ENCODE measurements at regions not wholly inside any gene's neighbourhood (a gene's known extent, or its start where the extent isn't known, plus 50 kb on each side); places are given as distances from the start of the nearest gene placed in this dataset.

DNA sequence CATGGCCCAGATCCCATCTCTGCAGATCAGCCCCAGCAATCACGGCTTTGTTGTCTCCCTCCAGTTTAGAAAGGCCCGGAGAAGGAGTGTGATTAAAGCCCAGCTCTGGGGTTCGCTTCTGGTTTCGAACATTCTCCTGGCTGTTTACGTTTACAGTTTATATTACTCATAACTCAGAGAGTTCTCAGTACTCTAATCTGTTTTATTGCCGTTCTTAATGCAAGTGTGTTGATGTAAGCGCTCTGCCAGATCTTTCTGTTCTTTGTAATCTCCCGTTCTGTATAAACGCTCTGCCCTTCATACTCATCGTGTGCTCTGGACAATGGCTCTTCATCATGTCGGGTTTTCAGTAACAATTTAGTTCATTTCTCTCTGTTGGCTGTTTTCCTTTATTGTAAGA, 82.5 kb upstream of the PRNP start:
- H3K4me3 ChIP-seq (ENCODE audit: low read depth, low read length): no peak overlapping the region
- H3K4me1 ChIP-seq (ENCODE audit: control insufficient read depth, insufficient read depth, low read length): peaks cover 13% of the 10 kb centered on the region
- no peaks in the 10 kb centered on the region for H3K27me3 ChIP-seq (ENCODE audit: control insufficient read depth, insufficient read depth, low read length)
- WGBS (ENCODE audit: insufficient coverage): 80% methylated on average over 1 of the region's 11 CpGs
- H3K9me3 ChIP-seq (ENCODE audit: control insufficient read depth, insufficient read depth, low read length): no peaks in the 10 kb centered on the region
- H3K36me3 ChIP-seq (ENCODE audit: control insufficient read depth, insufficient read depth, low read length): no peaks in the 10 kb centered on the region
- peak in 1 of 6 donors; percentile 26 for DNase-seq (ENCODE audit: low read depth in 4 of 6, low spot score in 6 of 6)
- H3K27ac ChIP-seq (ENCODE audit: low read depth, low read length): no peak overlapping the region

DNA sequence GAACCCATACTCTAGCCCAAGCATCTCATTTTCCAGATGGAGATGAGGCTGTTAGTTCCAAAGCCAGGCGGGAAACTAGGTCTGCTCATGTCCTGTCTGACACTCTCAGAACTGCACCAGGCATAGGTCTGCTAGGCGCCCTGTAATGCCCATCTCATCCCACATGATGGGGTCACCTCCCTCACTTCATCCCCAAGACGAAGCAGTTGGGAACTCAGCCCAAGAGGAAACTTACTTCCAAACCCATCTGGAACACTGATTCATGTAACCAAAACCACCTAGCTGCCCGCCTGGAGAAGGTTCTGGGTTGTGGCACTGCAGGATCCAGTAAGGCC, 84.0 kb upstream of the PRNP start:
- H3K4me3 ChIP-seq (ENCODE audit: low read depth, low read length): no peak overlapping the region
- no peaks in the 10 kb centered on the region for H3K9me3 ChIP-seq (ENCODE audit: control insufficient read depth, insufficient read depth, low read length)
- no peak for DNase-seq (ENCODE audit: low read depth in 4 of 6, low spot score in 6 of 6)
- no peaks in the 10 kb centered on the region for H3K27me3 ChIP-seq (ENCODE audit: control insufficient read depth, insufficient read depth, low read length)
- H3K4me1 ChIP-seq (ENCODE audit: control insufficient read depth, insufficient read depth, low read length): peaks cover 8% of the 10 kb centered on the region
- no peak overlapping the region for H3K27ac ChIP-seq (ENCODE audit: low read depth, low read length)
- H3K36me3 ChIP-seq (ENCODE audit: control insufficient read depth, insufficient read depth, low read length): no peaks in the 10 kb centered on the region
- WGBS (ENCODE audit: insufficient coverage): 93% methylated on average over 4 of the region's 4 CpGs

DNA sequence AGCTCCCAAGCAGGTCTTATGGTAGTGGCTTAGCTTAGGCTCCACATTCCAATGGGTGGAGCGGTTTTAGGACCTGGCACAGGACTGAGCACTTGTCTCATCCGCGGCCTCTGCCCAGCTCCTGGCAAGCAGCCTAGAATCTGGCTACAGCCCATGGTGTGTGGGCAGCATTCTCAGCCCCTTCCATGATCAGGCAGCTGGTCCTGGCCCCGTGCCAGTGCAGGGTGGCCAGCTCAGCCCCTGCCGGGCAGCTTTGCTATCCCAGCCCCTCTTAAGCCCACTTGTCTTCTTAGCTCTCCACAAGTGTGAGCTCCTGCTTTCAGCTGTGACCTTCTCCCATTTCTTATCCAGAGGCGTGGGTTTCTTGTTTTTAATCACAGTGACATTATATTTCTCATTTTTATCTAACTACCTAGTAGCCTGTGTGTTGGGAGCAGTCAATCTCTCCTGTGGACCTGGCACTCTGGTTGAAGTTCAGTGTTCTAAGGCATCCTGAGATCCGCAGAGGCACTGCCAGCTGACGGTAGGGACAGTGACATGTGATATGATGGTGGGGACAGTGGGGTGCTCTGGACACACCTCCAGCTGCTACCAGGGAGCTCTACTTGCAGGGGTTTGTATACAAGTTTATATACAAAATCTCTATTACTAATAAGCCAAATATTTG, 84.5 kb upstream of the PRNP start:
- Histone ChIP-seq H3K4me1 (ENCODE audit: control insufficient read depth, insufficient read depth, low read length) (peaks cover 8% of the 10 kb centered on the region), H3K36me3 (ENCODE audit: control insufficient read depth, insufficient read depth, low read length) (no peaks in the 10 kb centered on the region), H3K4me3 (ENCODE audit: low read depth, low read length) (no peak overlapping the region), H3K27me3 (ENCODE audit: control insufficient read depth, insufficient read depth, low read length) (no peaks in the 10 kb centered on the region), H3K9me3 (ENCODE audit: control insufficient read depth, insufficient read depth, low read length) (no peaks in the 10 kb centered on the region), H3K27ac (ENCODE audit: low read depth, low read length) (peak overlapping the region; percentile 29)
- WGBS (ENCODE audit: insufficient coverage): 32% methylated on average over 6 of the region's 8 CpGs
- DNase-seq (ENCODE audit: low read depth in 4 of 6, low spot score in 6 of 6): peak in 5 of 6 donors; percentile 69 to 94 (median 80)

DNA sequence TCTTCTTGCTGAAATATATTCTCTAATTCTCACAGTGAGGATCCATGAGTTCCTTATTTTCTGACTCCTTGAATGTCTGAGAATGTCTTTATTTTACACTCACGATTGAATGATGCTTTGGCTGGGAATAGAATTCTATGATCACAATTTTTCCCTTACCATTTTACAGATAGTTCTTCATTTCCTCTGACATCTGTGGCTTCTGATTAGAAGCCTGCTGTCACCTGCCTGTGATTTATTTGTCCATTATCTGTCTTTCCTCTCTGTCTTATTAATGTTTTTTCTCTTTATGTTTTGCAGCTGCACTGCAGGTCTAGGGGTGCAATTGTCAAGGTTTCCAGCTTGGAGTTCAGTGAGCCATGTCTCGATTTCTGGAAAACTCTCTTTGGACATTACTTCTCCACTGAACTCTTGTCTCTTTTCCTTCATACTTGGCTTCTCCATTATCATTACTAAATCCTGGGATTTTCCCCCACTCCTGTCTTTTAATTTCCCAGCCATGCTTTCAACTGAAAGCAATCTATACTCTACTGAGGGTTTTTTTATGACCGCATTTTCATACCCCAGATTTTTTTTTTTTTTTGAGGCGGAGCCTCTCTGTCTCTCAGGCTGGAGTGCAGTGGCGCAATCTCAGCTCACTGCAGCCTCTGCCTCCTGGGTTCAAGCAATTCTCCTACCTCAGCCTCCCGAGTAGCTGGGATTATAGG, 85.8 kb upstream of the PRNP start:
- Histone ChIP-seq H3K27ac (ENCODE audit: low read depth, low read length) (no peak overlapping the region), H3K4me3 (ENCODE audit: low read depth, low read length) (no peak overlapping the region), H3K27me3 (ENCODE audit: control insufficient read depth, insufficient read depth, low read length) (no peaks in the 10 kb centered on the region), H3K36me3 (ENCODE audit: control insufficient read depth, insufficient read depth, low read length) (no peaks in the 10 kb centered on the region), H3K9me3 (ENCODE audit: control insufficient read depth, insufficient read depth, low read length) (no peaks in the 10 kb centered on the region), H3K4me1 (ENCODE audit: control insufficient read depth, insufficient read depth, low read length) (peaks cover 8% of the 10 kb centered on the region)
- WGBS (ENCODE audit: insufficient coverage): 89% methylated on average over 2 of the region's 6 CpGs
- peak in 1 of 6 donors; percentile 74 for DNase-seq (ENCODE audit: low read depth in 4 of 6, low spot score in 6 of 6)

DNA sequence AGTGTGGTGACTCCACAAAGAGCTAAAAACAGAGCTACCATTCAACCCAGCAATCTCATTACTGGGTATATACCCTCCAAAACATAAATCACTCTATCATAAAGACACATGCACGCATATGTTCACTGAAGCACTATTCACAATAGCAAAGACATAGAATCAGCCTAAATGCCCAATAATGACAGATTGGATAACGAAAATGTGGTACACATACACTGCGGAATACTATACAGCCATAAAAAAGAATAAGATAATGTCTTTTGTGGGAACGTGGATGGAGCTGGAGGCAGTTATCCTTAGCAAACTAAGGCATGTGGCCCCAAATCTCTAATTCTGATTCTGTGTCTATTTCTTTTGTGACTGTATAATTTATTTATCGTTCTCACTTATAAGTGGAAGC, 89.0 kb upstream of the PRNP start:
- H3K27me3 ChIP-seq (ENCODE audit: control insufficient read depth, insufficient read depth, low read length): no peaks in the 10 kb centered on the region
- H3K9me3 ChIP-seq (ENCODE audit: control insufficient read depth, insufficient read depth, low read length): no peaks in the 10 kb centered on the region
- H3K36me3 ChIP-seq (ENCODE audit: control insufficient read depth, insufficient read depth, low read length): no peaks in the 10 kb centered on the region
- H3K4me3 ChIP-seq (ENCODE audit: low read depth, low read length): no peak overlapping the region
- DNase-seq (ENCODE audit: low read depth in 4 of 6, low spot score in 6 of 6): no peak
- H3K27ac ChIP-seq (ENCODE audit: low read depth, low read length): no peak overlapping the region
- peaks cover 21% of the 10 kb centered on the region for H3K4me1 ChIP-seq (ENCODE audit: control insufficient read depth, insufficient read depth, low read length)
- no CpG with 5 or more reads among the region's 5 CpGs for WGBS (ENCODE audit: insufficient coverage)

DNA sequence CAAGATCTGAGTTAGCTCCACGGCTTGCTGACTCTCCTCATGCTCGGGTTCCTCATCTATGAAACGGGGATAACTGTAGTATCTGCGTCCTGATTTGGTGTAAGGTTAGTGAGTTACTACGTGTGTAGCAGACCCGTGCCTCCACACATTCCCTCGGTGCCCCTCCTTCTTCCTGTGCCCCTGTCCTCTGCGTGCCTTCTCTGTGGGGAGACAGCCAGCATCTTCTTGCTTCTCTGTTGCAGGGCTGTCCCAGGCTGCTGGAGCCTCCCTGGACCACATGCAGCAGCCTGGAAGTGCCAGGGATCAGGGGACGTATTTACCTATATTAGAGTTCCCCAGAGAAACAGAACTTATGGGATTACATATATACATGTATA, 93.1 kb upstream of the PRNP start:
- Histone ChIP-seq H3K4me1 (ENCODE audit: control insufficient read depth, insufficient read depth, low read length) (peaks cover 16% of the 10 kb centered on the region), H3K27ac (ENCODE audit: low read depth, low read length) (no peak overlapping the region), H3K36me3 (ENCODE audit: control insufficient read depth, insufficient read depth, low read length) (no peaks in the 10 kb centered on the region), H3K27me3 (ENCODE audit: control insufficient read depth, insufficient read depth, low read length) (no peaks in the 10 kb centered on the region), H3K9me3 (ENCODE audit: control insufficient read depth, insufficient read depth, low read length) (no peaks in the 10 kb centered on the region), H3K4me3 (ENCODE audit: low read depth, low read length) (no peak overlapping the region)
- whole genome bisulfite sequencing (ENCODE audit: insufficient coverage): 74% methylated on average over 8 of the region's 9 CpGs
- no peak for DNase-seq (ENCODE audit: low read depth in 4 of 6, low spot score in 6 of 6)

DNA sequence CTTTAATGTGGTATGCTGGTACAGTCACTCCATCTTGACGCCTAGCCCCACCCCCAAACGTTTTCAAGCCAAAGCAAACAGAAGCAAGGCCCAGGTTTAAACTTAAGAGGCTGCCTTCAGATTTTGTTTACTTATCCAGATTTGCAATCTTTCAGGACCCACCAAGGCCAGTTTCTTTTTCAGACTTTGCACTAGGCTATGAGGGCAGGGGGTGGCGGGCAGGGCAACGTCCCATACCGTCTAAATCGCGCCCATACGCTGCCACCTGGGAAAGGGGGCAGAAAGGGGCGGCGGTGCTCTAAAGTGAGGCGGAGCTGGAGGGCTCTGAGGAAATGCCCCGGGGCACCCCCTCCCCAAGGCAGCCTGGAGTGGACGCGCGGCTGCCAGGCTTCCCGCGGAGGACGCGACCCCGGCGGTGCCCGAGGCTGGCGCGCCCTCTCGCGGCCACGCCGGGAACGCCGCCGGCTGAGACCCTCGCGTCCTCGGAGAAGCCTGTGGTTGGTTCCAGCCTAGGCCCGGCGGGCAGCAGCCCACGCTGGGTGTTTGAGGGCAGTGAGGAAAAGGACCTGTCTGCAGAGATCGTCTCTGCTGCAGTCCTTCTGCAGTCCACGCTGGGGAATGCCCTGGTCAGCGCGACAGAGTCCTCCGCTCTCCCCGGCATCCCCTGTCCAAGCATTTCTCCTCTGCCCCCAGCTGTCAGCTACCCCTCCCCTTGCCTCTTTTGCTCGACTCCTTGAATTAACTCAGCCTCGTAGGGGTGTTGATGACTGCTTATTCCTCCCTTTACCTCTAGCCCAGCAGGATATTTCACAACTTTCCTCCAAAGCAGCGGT, 93.7 kb upstream of the PRNP start:
- no peaks in the 10 kb centered on the region for H3K36me3 ChIP-seq (ENCODE audit: control insufficient read depth, insufficient read depth, low read length)
- 8% methylated on average over 44 of the region's 46 CpGs for WGBS (ENCODE audit: insufficient coverage)
- DNase-seq (ENCODE audit: low read depth in 4 of 6, low spot score in 6 of 6): peak in 2 of 6 donors; percentile 68 to 78
- H3K27me3 ChIP-seq (ENCODE audit: control insufficient read depth, insufficient read depth, low read length): no peaks in the 10 kb centered on the region
- no peaks in the 10 kb centered on the region for H3K9me3 ChIP-seq (ENCODE audit: control insufficient read depth, insufficient read depth, low read length)
- no peak overlapping the region for H3K27ac ChIP-seq (ENCODE audit: low read depth, low read length)
- H3K4me3 ChIP-seq (ENCODE audit: low read depth, low read length): peak overlapping the region; percentile 41
- H3K4me1 ChIP-seq (ENCODE audit: control insufficient read depth, insufficient read depth, low read length): peaks cover 16% of the 10 kb centered on the region

DNA sequence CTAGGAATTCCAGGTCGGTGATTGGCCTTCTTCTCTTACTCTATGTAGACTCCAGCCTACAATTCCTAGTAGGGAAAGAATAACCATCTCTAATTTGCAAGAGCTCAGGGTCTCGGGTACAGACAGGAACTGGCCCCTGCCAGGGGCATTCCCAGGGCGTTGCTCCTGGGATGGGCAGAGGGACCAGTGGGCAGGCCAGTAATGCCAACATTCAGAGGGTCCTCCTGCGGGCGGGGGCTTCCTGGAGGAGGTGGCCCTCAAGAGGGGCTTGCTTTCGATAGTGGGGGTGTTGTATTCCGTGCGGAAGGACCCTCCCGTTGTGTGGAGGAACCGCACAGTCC, 94.3 kb upstream of the PRNP start:
- Histone ChIP-seq H3K36me3 (ENCODE audit: control insufficient read depth, insufficient read depth, low read length) (no peaks in the 10 kb centered on the region), H3K9me3 (ENCODE audit: control insufficient read depth, insufficient read depth, low read length) (no peaks in the 10 kb centered on the region), H3K4me1 (ENCODE audit: control insufficient read depth, insufficient read depth, low read length) (peaks cover 16% of the 10 kb centered on the region), H3K4me3 (ENCODE audit: low read depth, low read length) (no peak overlapping the region), H3K27ac (ENCODE audit: low read depth, low read length) (no peak overlapping the region), H3K27me3 (ENCODE audit: control insufficient read depth, insufficient read depth, low read length) (no peaks in the 10 kb centered on the region)
- 61% methylated on average over 9 of the region's 10 CpGs for WGBS (ENCODE audit: insufficient coverage)
- DNase-seq (ENCODE audit: low read depth in 4 of 6, low spot score in 6 of 6): no peak

DNA sequence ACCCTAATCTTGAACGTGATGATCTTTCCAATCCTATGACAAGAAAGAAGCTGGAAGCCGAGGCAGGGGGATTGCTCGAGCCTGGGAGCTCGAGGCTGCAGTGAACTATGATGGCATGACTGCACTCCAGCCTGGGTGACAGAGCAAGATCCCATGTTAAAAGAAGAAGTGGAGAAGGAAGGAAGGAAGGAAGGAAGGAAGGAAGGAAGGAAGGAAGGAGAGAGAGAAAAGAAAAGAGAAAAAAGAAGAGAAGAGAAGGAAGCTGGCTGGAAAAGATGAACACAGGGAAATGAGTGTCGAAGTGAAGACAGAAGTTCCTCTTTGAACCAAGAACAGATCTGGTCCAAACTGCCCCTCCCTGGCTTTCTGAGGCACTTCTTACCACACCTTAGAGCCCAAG, 100.5 kb upstream of the PRNP start:
- 90% methylated on average over 4 of the region's 5 CpGs for WGBS (ENCODE audit: insufficient coverage)
- Histone ChIP-seq H3K27me3 (ENCODE audit: control insufficient read depth, insufficient read depth, low read length) (no peaks in the 10 kb centered on the region), H3K36me3 (ENCODE audit: control insufficient read depth, insufficient read depth, low read length) (no peaks in the 10 kb centered on the region), H3K4me3 (ENCODE audit: low read depth, low read length) (no peak overlapping the region), H3K9me3 (ENCODE audit: control insufficient read depth, insufficient read depth, low read length) (no peaks in the 10 kb centered on the region), H3K27ac (ENCODE audit: low read depth, low read length) (no peak overlapping the region), H3K4me1 (ENCODE audit: control insufficient read depth, insufficient read depth, low read length) (no peaks in the 10 kb centered on the region)
- no peak for DNase-seq (ENCODE audit: low read depth in 4 of 6, low spot score in 6 of 6)
